OCI-M1 (cell line): ENCODE measurements at regions not wholly inside any gene's neighbourhood (a gene's known extent, or its start where the extent isn't known, plus 50 kb on each side); places are given as distances from the start of the nearest gene placed in this dataset.

Experiments used
- DNase-seq: peaks from one replicate; lab custom pipeline; 2025; lab: John Stamatoyannopoulos, UW

GRCh38 chr2:120606931-120607330, 128.7 kb upstream of the GLI2 start:
- no peak for DNase-seq

GRCh38 chr2:120607506-120607905, 128.2 kb upstream of the GLI2 start:
- DNase-seq = no peak

GRCh38 chr2:120607996-120608395, 127.7 kb upstream of the GLI2 start:
- no peak for DNase-seq

GRCh38 chr2:120609826-120610395, 125.8 kb upstream of the GLI2 start:
- no peak for DNase-seq

- DNase-seq = no peak
These were observed 124.7 kb upstream of the GLI2 start for GRCh38 chr2:120611016-120611415.

- no peak for DNase-seq
These were observed 123.7 kb upstream of the GLI2 start for GRCh38 chr2:120611961-120612360.

GRCh38 chr2:120612471-120612870, 123.2 kb upstream of the GLI2 start:
- DNase-seq = no peak

- no peak for DNase-seq
These were observed 122.7 kb upstream of the GLI2 start for GRCh38 chr2:120612931-120613330.

- no peak for DNase-seq
These were observed 121.7 kb upstream of the GLI2 start for GRCh38 chr2:120613742-120614571.

- DNase-seq = no peak
These were observed 120.8 kb upstream of the GLI2 start for GRCh38 chr2:120614901-120615300.

GRCh38 chr2:120616261-120616660, 119.4 kb upstream of the GLI2 start:
- DNase-seq = no peak

GRCh38 chr2:120617055-120617454, 118.6 kb upstream of the GLI2 start:
- no peak for DNase-seq

- no peak for DNase-seq
These were observed 116.8 kb upstream of the GLI2 start for GRCh38 chr2:120618830-120619229.

- no peak for DNase-seq
These were observed 116.1 kb upstream of the GLI2 start for GRCh38 chr2:120619579-120619978.

GRCh38 chr2:120620025-120620793, 115.5 kb upstream of the GLI2 start:
- no peak for DNase-seq

GRCh38 chr2:120622159-120622869, 113.4 kb upstream of the GLI2 start:
- DNase-seq = no peak

- DNase-seq = no peak
These were observed 112.5 kb upstream of the GLI2 start for GRCh38 chr2:120622886-120623753.

GRCh38 chr2:120624061-120624737, 111.5 kb upstream of the GLI2 start:
- DNase-seq = no peak

- DNase-seq = no peak
These were observed 110.8 kb upstream of the GLI2 start for GRCh38 chr2:120624738-120625446.
